ENCODE measurements at regions not wholly inside any gene's neighbourhood (a gene's known extent, or its start where the extent isn't known, plus 50 kb on each side); places are given as distances from the start of the nearest gene placed in this dataset.

- Histone ChIP-seq H3F3A (replicated peaks; ENCODE audit: low read depth) (peaks cover 16% of the 10 kb centered on the region), H3K4me3 (no peak overlapping the region), H3K4me2 (no peak overlapping the region), H3K4me1 (ENCODE audit: insufficient read depth) (no peaks in the 10 kb centered on the region), H4K20me1 (replicated peaks; ENCODE audit: insufficient read depth) (no peaks in the 10 kb centered on the region), H3K27me3 (ENCODE audit: insufficient read depth) (no peaks in the 10 kb centered on the region), H3K79me2 (replicated peaks; ENCODE audit: insufficient read depth) (no peaks in the 10 kb centered on the region), H3K27ac (ENCODE audit: low read depth) (no peak overlapping the region), H3K9me2 (ENCODE audit: insufficient read depth) (no peaks in the 10 kb centered on the region), H2AFZ (peak overlapping the region; percentile 43; the same call in 1 of the 2 replicates), H3K36me3 (ENCODE audit: insufficient read depth) (no peaks in the 10 kb centered on the region)
- no peak for TF ChIP-seq EZH2 (IDR thresholded peaks at IDR 0.05; ENCODE audit: low read depth, unreplicated experiment)
- TF ChIP-seq ZNF114 (CRISPR knock-in tag; IDR thresholded peaks at IDR 0.05), result no peak
- TF ChIP-seq NANOG (IDR thresholded peaks at IDR 0.05; ENCODE audit: borderline replicate concordance), result no peak
- TF ChIP-seq STAT1 (IDR thresholded peaks at IDR 0.05; ENCODE audit: unreplicated experiment), result no peak
- no peak for TF ChIP-seq ETS1 (IDR thresholded peaks at IDR 0.05)
- TF ChIP-seq CREB1 (CRISPR knock-in tag; IDR thresholded peaks at IDR 0.05; ENCODE audit: low read depth), result no peak
- TF ChIP-seq EZH2phosphoT487 (IDR thresholded peaks at IDR 0.05; ENCODE audit: unreplicated experiment), result no peak
- TF ChIP-seq JUNB (IDR thresholded peaks at IDR 0.05; ENCODE audit: unreplicated experiment), result no peak
- no peak for TF ChIP-seq ZNF462 (CRISPR knock-in tag; IDR thresholded peaks at IDR 0.05)
- no peak for TF ChIP-seq CTCF (conservative IDR thresholded peaks at IDR 0.05; ENCODE audit: low read depth in 2 of 2)
- no peak for TF ChIP-seq POLR2AphosphoS5 (IDR thresholded peaks at IDR 0.05; ENCODE audit: low read depth)
- no peak for TF ChIP-seq ZNF331 (CRISPR knock-in tag; IDR thresholded peaks at IDR 0.05; ENCODE audit: low read depth)
- TF ChIP-seq REST (IDR thresholded peaks at IDR 0.05; ENCODE audit: unreplicated experiment), result no peak
- H3K4me1 Mint-ChIP-seq, result no peaks in the 10 kb centered on the region
- peaks cover 5% of the 10 kb centered on the region for H3K27me3 Mint-ChIP-seq (ENCODE audit: insufficient read depth, low read depth, poor library complexity)
- DNase-seq (ENCODE audit: low spot score) (no peak), ATAC-seq (no peak)
- peaks cover 36% of the 10 kb centered on the region for H3K36me3 Mint-ChIP-seq (ENCODE audit: low read depth)
- H3K4me3 Mint-ChIP-seq, result no peak overlapping the region
- H3K27ac Mint-ChIP-seq, result no peak overlapping the region
- H3K9me3 Mint-ChIP-seq, result peaks cover 63% of the 10 kb centered on the region
These were observed 230.8 kb downstream of the SHOX start for GRCh38 chrX:861340-861890.

All from GM23338 (cell line).